ENCODE measurements at regions not wholly inside any gene's neighbourhood (a gene's known extent, or its start where the extent isn't known, plus 50 kb on each side); places are given as distances from the start of the nearest gene placed in this dataset.

DNA sequence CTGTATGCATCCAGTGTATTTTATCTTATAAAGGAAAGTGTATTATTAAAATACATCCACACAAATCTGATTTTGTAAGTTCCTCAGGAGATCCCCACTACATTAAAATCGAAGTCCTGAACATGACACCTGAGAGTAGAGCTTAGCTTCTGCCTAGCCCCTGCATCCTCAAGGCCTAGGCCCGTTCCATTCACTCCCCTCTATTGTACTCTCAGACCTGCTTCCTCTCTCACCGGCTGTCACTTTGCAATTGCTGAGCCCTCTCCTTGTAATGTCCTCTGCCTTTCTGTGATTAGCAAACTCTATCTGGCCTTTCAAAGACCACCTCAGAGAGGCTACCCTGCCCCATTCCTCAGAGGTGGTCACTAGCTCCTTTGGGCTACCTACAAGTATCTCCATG is 160.8 kb downstream of the FTCDNL1 start:
- no peaks in the 10 kb centered on the region for H3K9me3 Mint-ChIP-seq
- TF ChIP-seq CTCF (conservative IDR thresholded peaks at IDR 0.05): no peak

More for the DNA sequence above, 160.8 kb downstream of the FTCDNL1 start:
- Histone ChIP-seq H3K18ac (ENCODE audit: insufficient read length, low read depth, low read length) (no peak overlapping the region), H3K9me3 (ENCODE audit: control insufficient read depth, low read depth, low read length) (no peaks in the 10 kb centered on the region), H2AK5ac (ENCODE audit: insufficient read length, low read length) (no peak overlapping the region), H3K79me2 (ENCODE audit: insufficient read depth, low read length) (no peaks in the 10 kb centered on the region), H4K8ac (replicated peaks; ENCODE audit: insufficient read length, low read depth, low read length) (no peak overlapping the region), H3K9ac (ENCODE audit: extremely low read depth, insufficient read length, low read length) (no peak overlapping the region), H3K4me2 (ENCODE audit: insufficient read depth, insufficient read length, low read length) (no peak overlapping the region), H3K4me1 (ENCODE audit: insufficient read depth, low read length) (no peaks in the 10 kb centered on the region), H4K20me1 (ENCODE audit: control insufficient read depth, insufficient read depth, insufficient read length) (no peaks in the 10 kb centered on the region), H3K56ac (ENCODE audit: insufficient read length, low read depth, low read length) (no peak overlapping the region), H2BK12ac (ENCODE audit: insufficient read length, low read depth, low read length) (no peak overlapping the region), H2BK20ac (ENCODE audit: low read depth, low read length, poor library complexity, severe bottlenecking) (no peak overlapping the region), H2BK120ac (ENCODE audit: low read depth, low read length, poor library complexity, severe bottlenecking) (no peak overlapping the region), H3K14ac (ENCODE audit: insufficient read depth, low read length) (no peak overlapping the region), H3K23me2 (ENCODE audit: insufficient read length, low read depth, low read length, poor library complexity, severe bottlenecking) (no peaks in the 10 kb centered on the region), H2BK5ac (ENCODE audit: insufficient read length, low read length) (no peak overlapping the region), H4K5ac (ENCODE audit: insufficient read length, low read depth, low read length) (no peak overlapping the region), H3T11ph (ENCODE audit: low read length) (no peak overlapping the region), H3K23ac (ENCODE audit: insufficient read length, low read depth, low read length) (no peak overlapping the region), H2BK15ac (ENCODE audit: low read depth, low read length) (no peak overlapping the region), H4K91ac (ENCODE audit: insufficient read length, low read depth, low read length) (no peak overlapping the region), H3K27me3 (ENCODE audit: insufficient read depth, low read length) (no peaks in the 10 kb centered on the region), H3K4ac (ENCODE audit: low read depth, low read length) (no peak overlapping the region), H3K27ac (ENCODE audit: insufficient read length, low read depth, low read length) (no peak overlapping the region), H2AFZ (ENCODE audit: low read length) (peak overlapping the region; percentile 44), H3K79me1 (ENCODE audit: insufficient read depth, low read depth, low read length, poor library complexity, severe bottlenecking) (no peaks in the 10 kb centered on the region)
- Mint-ChIP-seq H3K36me3 (ENCODE audit: insufficient read depth in 1 of 3, low read depth in 3 of 3) (no peaks in the 10 kb centered on the region), H3K4me3 (no peak overlapping the region), H3K27ac (peak overlapping the region in 2 of 3 experiments; percentile 34 to 42; a peak in 2 of 7 replicates), H3K27me3 (ENCODE audit: low read depth) (no peaks in the 10 kb centered on the region), H3K4me1 (peaks cover 4 to 12% of the 10 kb centered on the region in 2 experiments; a peak in 3 of 4 replicates)
- no CpG with 5 or more reads among the region's 3 CpGs for WGBS (ENCODE audit: extremely low coverage, insufficient read length, low lambda C conversion rate)
- DNase-seq: no peak

Data from H9 (cell line).